SK-N-SH (cell line): ENCODE measurements at regions not wholly inside any gene's neighbourhood (a gene's known extent, or its start where the extent isn't known, plus 50 kb on each side); places are given as distances from the start of the nearest gene placed in this dataset.
"Not testable (repeated sequence)": the region's sequence is repeated elsewhere in the genome, so short reads cannot be mapped to it uniquely, and the experiment has no call there.

Experiments
- CTCF ChIP-seq: fragments of 200-600 bp; sonication (generic); IDR thresholded peaks from 2 replicates; pipeline ENCODE4 v1.6.1; 2017; ENCODE audit warnings: antibody characterized with exemption, mild to moderate bottlenecking, moderate library complexity
- NRF1 ChIP-seq: IDR thresholded peaks from 2 replicates; pipeline ENCODE4 v1.6.1; 2012; ENCODE audit warnings: low read depth, mild to moderate bottlenecking, low read length
- POLR2AphosphoS5 ChIP-seq: IDR thresholded peaks from 2 replicates; pipeline ENCODE4 v1.6.1; 2012; ENCODE audit warnings: low read depth, low read length
- TEAD4 ChIP-seq: IDR thresholded peaks from 2 replicates; pipeline ENCODE4 v1.4.0; 2012; ENCODE audit warnings: mild to moderate bottlenecking, borderline replicate concordance; ENCODE audit not compliant: insufficient read depth
- TF ChIP-seq, protein P1 (sequence below): fragments of 150-350 bp; IDR thresholded peaks from 2 replicates; pipeline ENCODE4 v1.6.1; 2017; ENCODE audit warnings: antibody characterized with exemption, low read length, low read depth, borderline replicate concordance

DNA sequence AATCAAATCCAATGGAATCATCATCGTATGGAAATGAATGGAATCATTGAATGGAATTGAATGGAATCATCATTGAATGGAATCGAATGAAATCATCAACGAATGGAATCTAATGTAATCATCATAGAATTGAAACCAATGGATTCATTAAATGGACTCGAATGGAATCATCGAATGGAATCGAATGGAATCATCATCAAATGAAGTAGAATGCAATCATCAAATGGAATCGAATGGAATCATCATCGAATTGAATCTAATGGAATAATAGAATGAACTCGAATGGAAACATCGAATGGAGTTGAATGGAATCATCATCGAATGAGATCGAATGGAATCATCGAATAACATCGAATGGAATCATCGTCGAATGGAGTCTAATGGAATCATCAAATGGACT lies 232.8 kb downstream of the SHCBP1 start:
- not testable (repeated sequence) for TF ChIP-seq POLR2AphosphoS5, NRF1, TEAD4, CTCF
- TF ChIP-seq, protein P1, sequence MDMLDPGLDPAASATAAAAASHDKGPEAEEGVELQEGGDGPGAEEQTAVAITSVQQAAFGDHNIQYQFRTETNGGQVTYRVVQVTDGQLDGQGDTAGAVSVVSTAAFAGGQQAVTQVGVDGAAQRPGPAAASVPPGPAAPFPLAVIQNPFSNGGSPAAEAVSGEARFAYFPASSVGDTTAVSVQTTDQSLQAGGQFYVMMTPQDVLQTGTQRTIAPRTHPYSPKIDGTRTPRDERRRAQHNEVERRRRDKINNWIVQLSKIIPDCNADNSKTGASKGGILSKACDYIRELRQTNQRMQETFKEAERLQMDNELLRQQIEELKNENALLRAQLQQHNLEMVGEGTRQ: not testable (repeated sequence)
